Epithelial cell of esophagus (primary cell): ENCODE measurements at regions not wholly inside any gene's neighbourhood (a gene's known extent, or its start where the extent isn't known, plus 50 kb on each side); places are given as distances from the start of the nearest gene placed in this dataset.
"Not testable (repeated sequence)": the region's sequence is repeated elsewhere in the genome, so short reads cannot be mapped to it uniquely, and the experiment has no call there.

ENCODE experiments used
- DNase-seq: peaks from one replicate; pipeline ENCODE4 v3.0.0; 2010; ENCODE audit warnings: low read depth
- H3K4me3 ChIP-seq: 2 replicates; pipeline ENCODE4 v1.5.1; 2011; ENCODE audit warnings: mild to moderate bottlenecking, low read length, control low read depth
- TF ChIP-seq, protein P1 (sequence below): IDR thresholded peaks from 2 replicates; pipeline ENCODE4 v1.5.1; 2011; ENCODE audit warnings: low read depth, mild to moderate bottlenecking, low read length, control low read depth, inconsistent platforms; ENCODE audit not compliant: insufficient read depth; ENCODE audit errors: missing control alignments

DNA sequence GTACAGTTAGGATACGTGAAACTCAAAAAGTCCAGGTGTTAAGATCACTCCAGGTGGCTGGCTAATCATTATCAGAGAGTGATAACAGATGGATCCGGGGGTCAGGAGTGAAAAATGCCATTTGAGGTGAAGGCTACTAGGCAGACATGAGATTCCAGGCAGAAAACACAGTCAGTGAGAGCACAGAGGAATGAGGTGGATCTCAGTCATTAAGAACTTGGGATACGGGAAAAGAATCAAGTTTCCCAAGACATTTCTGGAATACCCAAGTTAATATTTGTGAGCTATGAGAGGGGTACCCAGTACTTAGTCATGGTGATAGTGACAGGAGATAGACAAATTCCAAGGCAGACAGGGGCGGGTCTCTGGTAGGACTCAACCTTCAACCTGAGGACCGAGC is 94.6 kb upstream of the ALG10B start:
- TF ChIP-seq, protein P1, sequence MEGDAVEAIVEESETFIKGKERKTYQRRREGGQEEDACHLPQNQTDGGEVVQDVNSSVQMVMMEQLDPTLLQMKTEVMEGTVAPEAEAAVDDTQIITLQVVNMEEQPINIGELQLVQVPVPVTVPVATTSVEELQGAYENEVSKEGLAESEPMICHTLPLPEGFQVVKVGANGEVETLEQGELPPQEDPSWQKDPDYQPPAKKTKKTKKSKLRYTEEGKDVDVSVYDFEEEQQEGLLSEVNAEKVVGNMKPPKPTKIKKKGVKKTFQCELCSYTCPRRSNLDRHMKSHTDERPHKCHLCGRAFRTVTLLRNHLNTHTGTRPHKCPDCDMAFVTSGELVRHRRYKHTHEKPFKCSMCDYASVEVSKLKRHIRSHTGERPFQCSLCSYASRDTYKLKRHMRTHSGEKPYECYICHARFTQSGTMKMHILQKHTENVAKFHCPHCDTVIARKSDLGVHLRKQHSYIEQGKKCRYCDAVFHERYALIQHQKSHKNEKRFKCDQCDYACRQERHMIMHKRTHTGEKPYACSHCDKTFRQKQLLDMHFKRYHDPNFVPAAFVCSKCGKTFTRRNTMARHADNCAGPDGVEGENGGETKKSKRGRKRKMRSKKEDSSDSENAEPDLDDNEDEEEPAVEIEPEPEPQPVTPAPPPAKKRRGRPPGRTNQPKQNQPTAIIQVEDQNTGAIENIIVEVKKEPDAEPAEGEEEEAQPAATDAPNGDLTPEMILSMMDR, result no peak
- no peak for DNase-seq
- H3K4me3 ChIP-seq, result no peak overlapping the region

DNA sequence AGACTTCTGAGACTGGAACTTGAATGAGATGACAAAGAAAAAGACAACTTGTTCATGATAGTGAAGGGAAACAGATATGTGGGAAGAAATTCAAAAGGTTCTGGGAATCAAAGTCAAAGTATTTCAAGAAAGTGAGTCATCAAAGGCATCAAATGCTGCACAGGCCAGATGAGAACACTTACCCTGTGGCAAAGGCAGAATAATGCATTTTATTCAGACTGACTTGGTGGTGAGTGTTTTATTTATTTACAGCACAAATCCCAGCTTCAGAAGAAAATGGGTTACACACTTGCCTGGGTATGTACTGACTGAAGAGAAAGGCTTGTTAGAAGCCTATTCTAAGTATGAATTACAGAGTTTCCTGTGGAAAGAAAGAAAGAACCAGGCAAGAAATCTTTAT is 78.2 kb upstream of the ALG10B start:
- not testable (repeated sequence) for H3K4me3 ChIP-seq
- peak; percentile 69 for DNase-seq

DNA sequence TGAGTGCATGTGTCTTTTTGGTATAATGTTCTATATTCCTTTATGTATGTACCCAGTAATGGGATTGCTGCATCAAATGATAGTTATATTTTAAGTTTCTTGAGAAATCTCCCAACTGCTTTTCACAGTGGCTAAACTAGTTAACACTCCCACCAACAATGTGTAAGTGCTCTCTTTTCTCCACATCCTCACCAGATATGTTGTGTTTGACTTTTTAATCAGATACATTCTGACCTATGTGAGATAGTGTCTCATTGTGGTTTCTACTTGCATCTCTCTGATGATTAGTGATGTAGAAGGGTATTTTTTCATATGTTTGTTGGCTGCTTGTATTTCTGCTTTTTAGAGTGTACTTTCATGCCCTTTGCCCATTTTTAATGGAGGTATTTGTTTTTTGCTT is 62.8 kb upstream of the ALG10B start:
- DNase-seq, result no peak
- no peak overlapping the region for H3K4me3 ChIP-seq
- TF ChIP-seq, protein P1, result no peak

DNA sequence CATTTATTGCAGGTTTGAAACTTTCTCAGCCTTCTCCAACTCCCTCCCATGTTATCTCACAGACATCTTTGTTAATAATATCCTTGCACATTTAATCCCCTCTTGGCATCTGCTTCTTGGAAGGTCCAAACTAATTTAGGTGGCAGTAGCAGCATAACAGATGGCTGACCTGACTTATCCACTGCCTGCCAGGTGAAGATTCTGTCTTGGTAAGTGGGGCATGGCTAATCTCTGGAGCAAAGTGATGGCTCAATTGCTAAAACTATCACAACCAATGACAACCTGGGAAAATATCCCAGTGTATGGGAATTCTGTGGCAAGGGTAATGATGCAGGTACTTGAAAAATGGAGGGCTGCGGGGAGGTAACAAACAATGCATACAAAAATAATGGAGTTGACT is 58.2 kb upstream of the ALG10B start:
- DNase-seq, result no peak
- no peak overlapping the region for H3K4me3 ChIP-seq
- TF ChIP-seq, protein P1, result no peak
